Ishikawa (cell line): ENCODE measurements at regions not wholly inside any gene's neighbourhood (a gene's known extent, or its start where the extent isn't known, plus 50 kb on each side); places are given as distances from the start of the nearest gene placed in this dataset.

ENCODE experiments used
- CEBPB ChIP-seq: IDR thresholded peaks from 2 replicates; pipeline ENCODE4 v1.6.1; 2012
- CREB1 ChIP-seq: IDR thresholded peaks from 2 replicates; pipeline ENCODE4 v1.6.1; 2012; ENCODE audit warnings: low read depth
- EGR1 ChIP-seq: IDR thresholded peaks from 2 replicates; pipeline ENCODE4 v1.6.1; 2012
- FOXM1 ChIP-seq: IDR thresholded peaks from 2 replicates; pipeline ENCODE4 v1.6.1; 2012; ENCODE audit warnings: low read depth, borderline replicate concordance
- NFIC ChIP-seq: IDR thresholded peaks from 2 replicates; pipeline ENCODE4 v1.6.1; 2012
- TAF1 ChIP-seq: IDR thresholded peaks from 2 replicates; pipeline ENCODE4 v1.6.1; 2012; ENCODE audit warnings: low read depth, mild to moderate bottlenecking
- TF ChIP-seq, protein P1 (sequence below): IDR thresholded peaks from 2 replicates; pipeline ENCODE4 v1.6.1; 2012; ENCODE audit warnings: low read depth, mild to moderate bottlenecking
- TF ChIP-seq, protein P2 (sequence below): IDR thresholded peaks from 2 replicates; pipeline ENCODE4 v1.6.1; 2012

DNA sequence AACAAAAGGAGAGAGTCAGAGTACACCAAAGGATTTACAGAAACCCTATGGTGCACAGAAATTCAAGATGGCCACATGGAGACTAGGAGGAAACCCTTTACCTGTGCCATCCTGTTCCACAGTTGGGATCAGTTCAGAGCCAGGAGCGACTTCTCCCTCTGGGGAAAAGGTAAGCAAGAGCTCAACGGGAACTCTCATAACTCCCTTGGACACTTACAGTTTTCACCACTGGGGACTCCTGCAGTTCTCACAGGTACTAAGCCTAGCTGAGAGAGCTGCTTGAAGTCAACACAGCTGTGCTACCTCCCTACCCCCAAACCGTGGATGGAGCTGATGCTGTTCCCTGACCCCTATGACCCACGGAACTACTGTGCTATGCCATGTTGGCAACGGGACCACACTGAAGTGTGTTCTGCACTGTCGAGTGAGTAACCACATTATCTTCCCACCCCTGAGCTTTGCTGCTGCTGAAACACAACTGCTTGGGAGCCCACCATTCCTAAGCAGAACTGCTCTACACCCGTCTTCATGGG is 606.8 kb downstream of the GBE1 start:
- TF ChIP-seq EGR1 (no peak), CEBPB (no peak), TAF1 (no peak), NFIC (no peak), FOXM1 (no peak), CREB1 (no peak)
- TF ChIP-seq, protein P1, sequence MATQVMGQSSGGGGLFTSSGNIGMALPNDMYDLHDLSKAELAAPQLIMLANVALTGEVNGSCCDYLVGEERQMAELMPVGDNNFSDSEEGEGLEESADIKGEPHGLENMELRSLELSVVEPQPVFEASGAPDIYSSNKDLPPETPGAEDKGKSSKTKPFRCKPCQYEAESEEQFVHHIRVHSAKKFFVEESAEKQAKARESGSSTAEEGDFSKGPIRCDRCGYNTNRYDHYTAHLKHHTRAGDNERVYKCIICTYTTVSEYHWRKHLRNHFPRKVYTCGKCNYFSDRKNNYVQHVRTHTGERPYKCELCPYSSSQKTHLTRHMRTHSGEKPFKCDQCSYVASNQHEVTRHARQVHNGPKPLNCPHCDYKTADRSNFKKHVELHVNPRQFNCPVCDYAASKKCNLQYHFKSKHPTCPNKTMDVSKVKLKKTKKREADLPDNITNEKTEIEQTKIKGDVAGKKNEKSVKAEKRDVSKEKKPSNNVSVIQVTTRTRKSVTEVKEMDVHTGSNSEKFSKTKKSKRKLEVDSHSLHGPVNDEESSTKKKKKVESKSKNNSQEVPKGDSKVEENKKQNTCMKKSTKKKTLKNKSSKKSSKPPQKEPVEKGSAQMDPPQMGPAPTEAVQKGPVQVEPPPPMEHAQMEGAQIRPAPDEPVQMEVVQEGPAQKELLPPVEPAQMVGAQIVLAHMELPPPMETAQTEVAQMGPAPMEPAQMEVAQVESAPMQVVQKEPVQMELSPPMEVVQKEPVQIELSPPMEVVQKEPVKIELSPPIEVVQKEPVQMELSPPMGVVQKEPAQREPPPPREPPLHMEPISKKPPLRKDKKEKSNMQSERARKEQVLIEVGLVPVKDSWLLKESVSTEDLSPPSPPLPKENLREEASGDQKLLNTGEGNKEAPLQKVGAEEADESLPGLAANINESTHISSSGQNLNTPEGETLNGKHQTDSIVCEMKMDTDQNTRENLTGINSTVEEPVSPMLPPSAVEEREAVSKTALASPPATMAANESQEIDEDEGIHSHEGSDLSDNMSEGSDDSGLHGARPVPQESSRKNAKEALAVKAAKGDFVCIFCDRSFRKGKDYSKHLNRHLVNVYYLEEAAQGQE = no peak
- TF ChIP-seq, protein P2, sequence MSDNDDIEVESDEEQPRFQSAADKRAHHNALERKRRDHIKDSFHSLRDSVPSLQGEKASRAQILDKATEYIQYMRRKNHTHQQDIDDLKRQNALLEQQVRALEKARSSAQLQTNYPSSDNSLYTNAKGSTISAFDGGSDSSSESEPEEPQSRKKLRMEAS = no peak
